T-cell (primary cell): ENCODE measurements at regions not wholly inside any gene's neighbourhood (a gene's known extent, or its start where the extent isn't known, plus 50 kb on each side); places are given as distances from the start of the nearest gene placed in this dataset.

Experiments
- ATAC-seq, 4 experiments: fragments of 200-7000 bp in 3 of 4; fragments of 150-1000 bp in 1 of 4; cut with Tn5 transposase; replicated peaks in 1 of 4; 1 replicate in 3 of 4; 2 replicates in 1 of 4; pipeline ENCODE4 v1.10.0; 2021; ENCODE audit warnings: moderate library complexity in 3 of 4, mild to moderate bottlenecking in 2 of 4, moderate number of reproducible peaks in 1 of 4
- CTCF ChIA-PET, 2 donors: fragments of 300-600 bp; sonication (Branson Sonifier 250); formaldehyde crosslinking; loops; one replicate each; lab custom pipeline; 2022; ENCODE audit warnings: antibody characterized with exemption in 2 of 2; lab: Charles Lee
- POLR2A ChIA-PET, 2 donors: fragments of 300-600 bp; sonication (Branson Sonifier 250); formaldehyde crosslinking; loops; one replicate each; lab custom pipeline; 2022; ENCODE audit warnings: antibody characterized with exemption in 2 of 2; lab: Charles Lee
- DNase-seq, 35 experiments: peaks; one replicate each; pipeline versions ENCODE4 v3.0.0 to v3.0.0-alpha.2; 2013 to 2023
- H3K27ac ChIP-seq: one replicate; pipeline ENCODE4 v1.5.1; 2013; ENCODE audit warnings: low read length
- H3K27me3 ChIP-seq, 2 experiments: replicated peaks in 1 of 2; 1 replicate in 1 of 2; 2 replicates in 1 of 2; pipeline versions ENCODE4 v1.6.1 to v1.7.0; 2013; ENCODE audit warnings: low read length in 1 of 2, mixed read lengths in 1 of 2; ENCODE audit not compliant: control insufficient read depth in 2 of 2, insufficient read depth in 2 of 2; ENCODE audit errors: extremely low read depth in 1 of 2
- H3K36me3 ChIP-seq, 2 donors: 1 replicate in 1 of 2; 2 replicates in 1 of 2; pipeline versions ENCODE4 v1.6.1 to v1.7.0; 2013; ENCODE audit warnings: low read length in 1 of 2; ENCODE audit not compliant: control insufficient read depth in 2 of 2, insufficient read depth in 1 of 2; ENCODE audit errors: extremely low read depth in 1 of 2
- H3K4me1 ChIP-seq, 2 experiments: 1 replicate in 1 of 2; 2 replicates in 1 of 2; pipeline versions ENCODE4 v1.6.1 to v1.7.0; 2013; ENCODE audit warnings: low read length in 2 of 2, mixed read lengths in 1 of 2; ENCODE audit not compliant: insufficient read depth in 2 of 2, control insufficient read depth in 1 of 2; ENCODE audit errors: extremely low read depth in 1 of 2
- H3K4me3 ChIP-seq, 2 donors: 1 replicate in 1 of 2; 2 replicates in 1 of 2; pipeline versions ENCODE4 v1.5.1 to v1.7.0; 2013; ENCODE audit warnings: mild to moderate bottlenecking in 2 of 2, low read length in 1 of 2, moderate library complexity in 1 of 2; ENCODE audit not compliant: control insufficient read depth in 1 of 2; ENCODE audit errors: extremely low read depth in 1 of 2
- H3K9me3 ChIP-seq: 2 replicates; pipeline ENCODE4 v1.7.0; 2013
- H3K27ac Mint-ChIP-seq, 2 donors: one replicate each; pipeline ENCODE4 v1.8.0; 2020 to 2021; ENCODE audit warnings: mild to moderate bottlenecking in 2 of 2, mixed read lengths in 2 of 2
- H3K27me3 Mint-ChIP-seq, 2 donors: one replicate each; pipeline ENCODE4 v1.8.0; 2021 to 2022; ENCODE audit warnings: mixed read lengths in 2 of 2
- H3K36me3 Mint-ChIP-seq: one replicate; pipeline ENCODE4 v1.8.0; 2021; ENCODE audit warnings: mixed read lengths
- H3K4me1 Mint-ChIP-seq, 3 donors: one replicate each; pipeline ENCODE4 v1.8.0; 2020 to 2022; ENCODE audit warnings: mixed read lengths in 3 of 3, mild to moderate bottlenecking in 1 of 3
- H3K4me3 Mint-ChIP-seq, 3 donors: one replicate each; pipeline ENCODE4 v1.8.0; 2020 to 2022; ENCODE audit warnings: mild to moderate bottlenecking in 3 of 3, mixed read lengths in 3 of 3, moderate library complexity in 3 of 3
- H3K9me3 Mint-ChIP-seq, 3 donors: one replicate each; pipeline ENCODE4 v1.8.0; 2020 to 2022; ENCODE audit warnings: mixed read lengths in 3 of 3
- WGBS: methylation state at CpG from one replicate; pipeline ENCODE4 v1.1.5; 2013; ENCODE audit warnings: missing lambda C conversion rate; ENCODE audit not compliant: insufficient coverage; 5-methylcytosine and 5-hydroxymethylcytosine counted together

DNA sequence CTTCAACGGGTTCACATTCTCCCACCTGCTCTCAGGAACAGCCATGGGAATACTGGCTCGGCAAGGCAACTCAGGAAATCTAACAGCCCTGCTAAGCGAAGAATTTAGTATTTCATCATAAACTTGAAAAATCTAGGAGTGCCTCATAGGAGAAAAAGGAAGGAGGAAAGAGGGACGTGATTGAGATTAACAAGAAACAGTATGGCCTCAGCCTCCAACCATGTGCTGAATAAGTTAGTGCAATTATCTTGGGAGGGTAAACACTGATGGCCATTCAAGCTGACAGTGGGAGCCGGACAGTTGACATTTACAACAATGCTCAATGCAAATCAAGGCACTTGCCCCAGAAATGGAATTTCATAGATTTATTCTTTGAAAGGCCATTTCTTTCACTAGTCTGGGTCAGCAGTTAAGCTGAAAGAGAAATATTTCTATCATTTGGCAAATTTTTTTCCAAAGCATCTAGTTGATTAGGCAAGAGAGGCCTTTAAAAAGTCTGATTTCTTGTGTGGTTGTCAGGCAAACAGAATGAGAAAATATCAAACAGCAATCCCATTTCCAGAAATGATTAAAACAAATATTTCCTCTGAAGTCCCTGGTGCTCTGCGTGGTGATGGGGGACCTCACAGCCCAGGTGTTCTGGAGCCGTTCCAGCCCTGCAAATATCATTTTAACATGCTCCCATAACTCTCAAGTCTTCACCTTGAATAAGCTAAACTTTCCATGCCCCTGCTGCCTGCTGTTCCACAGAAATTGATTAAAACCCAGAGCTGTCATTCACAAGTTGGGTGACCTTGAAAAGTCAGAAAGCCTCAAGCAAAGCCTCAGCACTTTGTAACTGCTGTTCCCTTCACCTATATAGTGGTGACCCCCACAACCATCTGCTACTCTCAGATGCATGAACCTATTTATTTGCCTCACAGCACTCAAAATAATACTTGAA lies 121.6 kb downstream of the PHLDA1 start:
- ChIA-PET CTCF (interaction anchor here in 1 of 2 donors (1.1 kb wide), 1 partner anchor 127 kb away, joined by 3 read pairs; no protein-coding TSS in a partner anchor), POLR2A (no interaction called here)
- no peaks in the 10 kb centered on the region for H3K9me3 Mint-ChIP-seq
- no peaks in the 10 kb centered on the region for H3K36me3 Mint-ChIP-seq
- H3K27me3 Mint-ChIP-seq = peaks cover 0 to 1% of the 10 kb centered on the region in 2 donors
- Histone ChIP-seq H3K9me3 (no peaks in the 10 kb centered on the region), H3K4me1 (no peaks in the 10 kb centered on the region), H3K4me3 (no peak overlapping the region), H3K27me3 (no peaks in the 10 kb centered on the region), H3K27ac (no peak overlapping the region), H3K36me3 (no peaks in the 10 kb centered on the region)
- no peaks in the 10 kb centered on the region for H3K4me1 Mint-ChIP-seq
- H3K4me3 Mint-ChIP-seq = no peak overlapping the region
- no peak for DNase-seq
- H3K27ac Mint-ChIP-seq = no peak overlapping the region
- WGBS = 81% methylated on average over 4 of the region's 7 CpGs
- no peak for ATAC-seq

- Mint-ChIP-seq H3K4me1 (no peaks in the 10 kb centered on the region), H3K36me3 (no peaks in the 10 kb centered on the region), H3K27me3 (peaks cover 0 to 1% of the 10 kb centered on the region in 2 donors), H3K4me3 (no peak overlapping the region), H3K27ac (no peak overlapping the region), H3K9me3 (no peaks in the 10 kb centered on the region)
- ChIA-PET POLR2A (no interaction called here), CTCF (no interaction called here)
- Histone ChIP-seq H3K4me3 (no peak overlapping the region), H3K36me3 (no peaks in the 10 kb centered on the region), H3K27ac (no peak overlapping the region), H3K9me3 (no peaks in the 10 kb centered on the region), H3K4me1 (no peaks in the 10 kb centered on the region), H3K27me3 (no peaks in the 10 kb centered on the region)
- DNase-seq = no peak
- 93% methylated on average over 2 of the region's 2 CpGs for WGBS
- ATAC-seq = no peak
Measured at GRCh38 chr12:75908961-75909605, 122.5 kb downstream of the PHLDA1 start.

DNA sequence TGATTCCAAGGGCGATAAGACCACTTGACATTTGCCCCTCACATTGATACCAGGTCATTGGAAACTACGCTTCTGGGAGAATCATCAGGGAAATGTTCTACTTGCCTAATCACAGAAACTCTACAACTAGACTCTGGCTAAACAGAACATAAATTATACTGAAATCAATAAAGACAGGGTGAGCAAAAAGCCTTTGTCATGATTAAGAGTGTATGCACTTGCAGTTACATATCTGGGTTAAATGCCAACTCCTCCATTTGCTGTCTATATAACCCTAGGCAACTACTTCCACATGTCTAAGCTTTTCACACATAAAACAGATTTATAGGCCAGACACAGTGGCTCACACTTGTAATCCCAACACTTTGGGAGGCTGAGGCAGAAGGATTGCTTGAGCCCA lies 125.7 kb downstream of the PHLDA1 start:
- no peak for DNase-seq
- POLR2A ChIA-PET = no interaction called here

GRCh38 chr12:75900781-75901254 lies 130.8 kb downstream of the PHLDA1 start:
- no peaks in the 10 kb centered on the region for H3K27me3 ChIP-seq
- no peak overlapping the region for H3K4me3 ChIP-seq
- ChIA-PET POLR2A (no interaction called here), CTCF (interaction anchor here in 1 of 2 donors (0.5 kb wide), 1 partner anchor 28 kb away, joined by 3 read pairs; no protein-coding TSS in a partner anchor)
- no peak for ATAC-seq
- no peaks in the 10 kb centered on the region for H3K4me1 ChIP-seq
- Mint-ChIP-seq H3K9me3 (no peaks in the 10 kb centered on the region), H3K4me1 (no peaks in the 10 kb centered on the region), H3K27ac (no peak overlapping the region), H3K36me3 (no peaks in the 10 kb centered on the region), H3K27me3 (peaks cover 0 to 11% of the 10 kb centered on the region in 2 donors), H3K4me3 (no peak overlapping the region)
- WGBS = 89% methylated on average over 9 of the region's 11 CpGs
- H3K9me3 ChIP-seq = no peaks in the 10 kb centered on the region
- no peak for DNase-seq
- no peak overlapping the region for H3K27ac ChIP-seq
- H3K36me3 ChIP-seq = no peaks in the 10 kb centered on the region

More for the DNA sequence above, 125.7 kb downstream of the PHLDA1 start:
- Histone ChIP-seq H3K27ac (no peak overlapping the region), H3K4me1 (no peaks in the 10 kb centered on the region), H3K36me3 (no peaks in the 10 kb centered on the region), H3K27me3 (no peaks in the 10 kb centered on the region), H3K9me3 (no peaks in the 10 kb centered on the region), H3K4me3 (no peak overlapping the region)
- Mint-ChIP-seq H3K36me3 (no peaks in the 10 kb centered on the region), H3K9me3 (no peaks in the 10 kb centered on the region), H3K4me3 (no peak overlapping the region), H3K27ac (no peak overlapping the region), H3K27me3 (peaks cover 0 to 1% of the 10 kb centered on the region in 2 donors), H3K4me1 (no peaks in the 10 kb centered on the region)
- WGBS = 100% methylated on average over 1 of the region's 2 CpGs
- no peak for ATAC-seq
- CTCF ChIA-PET = no interaction called here

DNA sequence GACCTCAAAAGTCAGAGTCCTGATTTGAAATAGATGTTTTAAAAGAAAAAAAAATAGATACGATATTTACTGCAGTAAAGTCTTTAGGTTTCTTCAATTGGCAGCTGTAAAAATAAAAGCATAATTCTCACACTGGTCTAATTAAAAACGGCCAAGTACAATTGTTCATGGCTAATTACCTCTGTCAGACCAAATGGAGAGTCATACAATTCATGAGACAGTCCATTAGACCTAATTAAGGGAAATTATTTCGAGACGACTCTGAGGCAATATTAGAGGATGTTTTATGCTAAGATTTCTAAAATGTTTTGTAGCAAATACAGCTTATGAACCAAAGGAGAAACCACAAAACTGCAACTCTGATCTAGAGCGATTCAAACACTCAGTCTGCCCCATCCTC lies 131.3 kb downstream of the PHLDA1 start:
- no peaks in the 10 kb centered on the region for H3K36me3 ChIP-seq
- Mint-ChIP-seq H3K36me3 (no peaks in the 10 kb centered on the region), H3K27ac (no peak overlapping the region), H3K27me3 (peaks cover 2 to 15% of the 10 kb centered on the region in 2 donors), H3K9me3 (no peaks in the 10 kb centered on the region), H3K4me1 (no peaks in the 10 kb centered on the region), H3K4me3 (no peak overlapping the region)
- no peaks in the 10 kb centered on the region for H3K9me3 ChIP-seq
- no peaks in the 10 kb centered on the region for H3K27me3 ChIP-seq
- no peak overlapping the region for H3K27ac ChIP-seq
- H3K4me3 ChIP-seq = no peak overlapping the region
- no CpG with 5 or more reads among the region's 5 CpGs for WGBS
- ChIA-PET POLR2A (no interaction called here), CTCF (no interaction called here)
- DNase-seq = no peak
- no peaks in the 10 kb centered on the region for H3K4me1 ChIP-seq
- ATAC-seq = no peak

DNA sequence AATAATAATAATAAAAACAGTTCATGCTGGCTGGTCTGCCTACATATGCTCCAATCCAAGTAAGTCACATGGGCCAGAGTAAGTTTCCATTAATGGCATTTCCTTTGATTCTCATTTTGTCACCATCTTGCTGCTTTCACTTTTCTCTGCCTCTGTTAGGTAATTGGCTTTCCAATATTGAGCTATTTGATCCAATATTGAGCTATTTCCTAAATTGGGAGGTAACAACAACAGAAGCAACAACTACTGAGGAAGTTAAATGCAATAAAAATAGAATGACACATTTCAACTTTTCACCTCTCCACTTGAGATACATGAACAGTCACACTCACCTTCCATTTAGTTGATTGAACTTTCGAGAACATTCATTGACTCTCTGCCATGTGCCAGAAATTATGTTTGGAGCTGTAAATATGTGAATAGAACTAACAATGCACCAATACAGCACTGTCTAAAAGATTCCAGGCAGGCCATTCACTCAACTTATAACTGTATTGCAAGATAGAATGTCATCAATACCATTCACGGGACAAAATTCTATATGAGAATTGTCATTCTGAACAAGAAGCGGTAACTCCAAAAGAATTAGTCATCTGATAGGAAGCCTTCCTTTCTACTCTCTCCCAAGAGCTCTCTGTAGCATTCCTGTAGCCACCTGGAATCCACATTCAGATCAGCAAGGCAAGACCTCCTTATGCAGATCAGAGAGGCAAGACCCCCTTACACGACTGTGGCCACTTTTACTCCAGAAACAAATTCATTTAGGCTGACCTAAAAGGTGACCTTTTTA lies 136.4 kb downstream of the PHLDA1 start:
- CTCF ChIA-PET = interaction anchor here in 1 of 2 donors (0.6 kb wide), 1 partner anchor 1580 kb away, joined by 3 read pairs; no protein-coding TSS in a partner anchor
- H3K27me3 Mint-ChIP-seq = peaks cover 10 to 21% of the 10 kb centered on the region in 2 donors
- POLR2A ChIA-PET = interaction anchor here in 1 of 2 donors (0.6 kb wide), 1 partner anchor 176 kb away, joined by 3 read pairs; no protein-coding TSS in a partner anchor
- DNase-seq = no peak
- no peaks in the 10 kb centered on the region for H3K9me3 Mint-ChIP-seq
- Histone ChIP-seq H3K36me3 (no peaks in the 10 kb centered on the region), H3K27me3 (no peaks in the 10 kb centered on the region), H3K27ac (no peak overlapping the region), H3K4me1 (no peaks in the 10 kb centered on the region), H3K9me3 (no peaks in the 10 kb centered on the region), H3K4me3 (no peak overlapping the region)
- ATAC-seq = no peak
- H3K36me3 Mint-ChIP-seq = no peaks in the 10 kb centered on the region
- no peaks in the 10 kb centered on the region for H3K4me1 Mint-ChIP-seq
- no peak overlapping the region for H3K27ac Mint-ChIP-seq
- 90% methylated on average over 3 of the region's 4 CpGs for WGBS
- no peak overlapping the region for H3K4me3 Mint-ChIP-seq
